Lung microvascular endothelial cell (primary cell): ENCODE measurements at regions not wholly inside any gene's neighbourhood (a gene's known extent, or its start where the extent isn't known, plus 50 kb on each side); places are given as distances from the start of the nearest gene placed in this dataset.

Experiments used
- DNase-seq, 2 donors: peaks; one replicate each; pipeline versions ENCODE4 v3.0.0 to v3.0.0-alpha.2; 2010; ENCODE audit warnings: low read depth in 2 of 2

DNA sequence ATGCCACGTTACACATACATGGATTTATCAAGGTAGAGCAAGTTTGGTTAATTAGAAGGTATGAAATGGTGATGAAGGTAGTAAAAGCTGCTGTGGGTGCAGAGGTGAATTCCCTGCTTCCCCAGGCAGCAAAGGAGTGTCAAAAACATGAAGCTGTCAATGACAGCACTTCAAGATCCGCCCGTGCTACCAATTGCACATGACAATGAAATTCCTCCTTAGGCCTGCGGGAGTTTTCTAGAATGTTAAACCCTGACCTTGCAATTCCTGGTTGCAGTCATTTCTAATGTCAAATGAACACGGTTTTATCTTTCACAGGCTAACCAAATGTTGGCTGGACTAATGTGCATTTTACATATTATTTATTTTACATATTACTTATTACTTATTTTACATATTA, 67.7 kb upstream of the LSM14A start:
- DNase-seq = no peak

DNA sequence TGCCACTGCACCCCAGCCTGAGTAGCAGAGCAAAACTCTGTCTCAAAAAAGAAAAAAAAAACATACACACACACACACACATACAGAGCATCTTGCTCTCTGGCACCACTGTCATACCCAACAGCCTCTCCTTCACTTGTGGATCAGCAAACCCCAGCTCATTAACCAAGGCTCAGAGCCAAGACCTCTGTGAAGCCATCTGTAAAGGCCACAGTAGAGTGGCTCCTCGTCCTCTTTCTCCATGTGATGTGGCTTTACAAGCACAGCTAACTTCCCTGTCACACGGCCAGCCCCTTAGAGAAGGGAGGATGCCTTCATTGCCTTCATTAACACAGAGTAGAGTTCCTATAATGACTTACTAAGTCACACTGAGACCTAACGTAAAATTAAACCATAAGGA, 62.7 kb upstream of the LSM14A start:
- DNase-seq = no peak

DNA sequence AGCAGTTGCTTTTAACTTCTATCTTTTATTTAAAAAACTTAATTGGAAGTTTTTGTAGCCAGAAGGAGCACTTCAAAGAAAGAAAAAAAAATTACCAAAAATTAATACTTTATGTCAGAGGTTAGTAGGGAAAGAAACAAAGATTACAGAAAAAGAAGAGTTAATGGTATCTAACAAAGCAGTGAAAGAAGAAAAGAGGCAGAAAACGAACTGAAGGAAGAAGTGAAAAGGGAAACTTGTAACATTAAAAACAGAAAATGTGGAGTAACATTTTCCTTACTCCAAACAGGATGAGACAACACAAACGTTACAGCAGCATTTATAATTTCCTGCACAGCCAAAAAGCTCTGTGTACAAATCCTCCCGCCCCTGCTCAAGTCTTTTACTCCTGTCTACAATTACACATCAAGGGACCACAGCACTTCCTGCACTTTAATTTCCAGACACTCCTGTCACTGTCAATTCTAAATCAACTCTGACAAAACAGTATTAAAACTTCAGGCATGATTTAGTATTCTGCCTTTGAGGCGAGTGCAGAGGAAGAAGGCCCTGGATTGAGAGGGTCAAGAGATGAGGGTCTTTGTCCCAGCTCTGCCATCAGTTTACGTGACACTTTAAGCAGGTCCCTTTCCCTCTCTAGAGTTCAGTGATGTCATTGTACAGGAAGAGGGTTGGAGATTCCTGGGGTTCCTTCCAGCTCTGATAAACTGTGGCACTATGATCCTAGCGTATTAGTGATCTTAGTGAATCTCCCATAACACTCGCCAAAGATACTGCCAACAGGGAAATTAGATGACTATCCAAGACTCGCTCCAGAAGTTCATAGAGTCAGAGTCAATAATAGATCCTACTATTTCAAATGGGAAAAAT, 53.2 kb upstream of the LSM14A start:
- DNase-seq = no peak

- DNase-seq = no peak
Measured at GRCh38 chr19:34120141-34120540, 52.2 kb upstream of the LSM14A start.

DNA sequence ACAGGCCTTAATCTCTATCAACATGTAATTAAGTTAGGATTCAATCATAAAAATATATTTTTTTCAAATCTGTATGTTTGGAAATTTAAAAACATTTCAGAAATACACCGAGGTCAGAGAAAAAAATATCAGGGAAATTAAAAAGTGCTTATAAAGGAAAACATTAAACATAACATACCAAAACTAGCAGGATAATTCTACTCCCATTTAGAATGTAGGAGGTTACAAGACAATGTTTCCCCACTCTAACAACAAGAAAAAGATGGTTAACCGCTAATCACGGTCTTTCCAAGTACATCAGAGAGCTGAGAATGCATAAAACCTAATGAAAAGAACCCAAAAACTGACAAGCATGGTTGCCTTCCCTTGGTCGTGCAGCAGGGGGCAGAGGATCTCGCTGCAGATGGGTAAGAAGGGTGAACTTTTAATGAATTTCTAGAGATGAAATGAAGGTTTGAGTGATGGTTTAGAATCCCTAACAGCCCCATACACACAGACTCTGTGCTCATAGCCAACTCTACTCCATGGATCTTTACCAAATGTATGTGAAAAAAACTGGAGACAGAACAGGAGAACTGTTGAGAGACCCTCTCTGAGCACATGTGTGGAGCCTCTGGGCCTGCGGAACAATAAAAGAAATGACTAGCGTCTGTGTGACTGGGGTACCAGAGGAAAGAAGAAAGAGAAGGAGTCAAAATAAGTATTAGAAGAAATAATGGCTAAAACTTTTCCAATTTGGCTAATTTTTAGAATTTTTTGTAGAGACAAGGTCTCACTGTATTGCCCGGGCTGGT, 51.3 kb upstream of the LSM14A start:
- peak; percentile 65 to 72 for DNase-seq
